SK-N-MC (cell line): ENCODE measurements at regions not wholly inside any gene's neighbourhood (a gene's known extent, or its start where the extent isn't known, plus 50 kb on each side); places are given as distances from the start of the nearest gene placed in this dataset.

ENCODE experiments used
- DNase-seq: peaks from one replicate; pipeline ENCODE4 v3.0.0-alpha.2; 2011; ENCODE audit warnings: low read depth, low spot score
- H3K27ac ChIP-seq: fragments of 200-600 bp; sonication (generic); 2 replicates; pipeline ENCODE4 v1.5.1; 2016; ENCODE audit warnings: mixed run types
- H3K36me3 ChIP-seq: fragments of 200-600 bp; sonication (generic); 2 replicates; pipeline ENCODE4 v1.6.1; 2017; ENCODE audit warnings: antibody characterized with exemption, low read length, mixed read lengths; ENCODE audit not compliant: insufficient read depth
- H3K4me3 ChIP-seq: fragments of 200-600 bp; sonication (generic); 2 replicates; pipeline ENCODE4 v1.5.1; 2016
- H3K9ac ChIP-seq: fragments of 200-600 bp; sonication (generic); 2 replicates; pipeline ENCODE4 v1.8.0; 2017; ENCODE audit warnings: mixed run types, mixed read lengths; ENCODE audit not compliant: insufficient read length
- H3K9me3 ChIP-seq: fragments of 200-600 bp; sonication (generic); 2 replicates; pipeline ENCODE4 v1.6.1; 2017; ENCODE audit warnings: low read depth, mild to moderate bottlenecking, antibody characterized with exemption, low read length, moderate library complexity, mixed read lengths
- EZH2 ChIP-seq: fragments of 200-600 bp; sonication (generic); IDR thresholded peaks from one replicate; pipeline ENCODE4 v1.6.1; 2017; ENCODE audit warnings: antibody characterized with exemption
- FOXP2 ChIP-seq: optimal IDR thresholded peaks from 2 replicates; pipeline ENCODE3; 2011; ENCODE audit warnings: mild to moderate bottlenecking, moderate library complexity; ENCODE audit not compliant: insufficient read depth; ENCODE audit errors: extremely low read length, control extremely low read depth
- POLR2AphosphoS5 ChIP-seq: IDR thresholded peaks from 2 replicates; pipeline ENCODE4 v1.6.1; 2012; ENCODE audit warnings: mild to moderate bottlenecking, low read depth, low read length, borderline replicate concordance

DNA sequence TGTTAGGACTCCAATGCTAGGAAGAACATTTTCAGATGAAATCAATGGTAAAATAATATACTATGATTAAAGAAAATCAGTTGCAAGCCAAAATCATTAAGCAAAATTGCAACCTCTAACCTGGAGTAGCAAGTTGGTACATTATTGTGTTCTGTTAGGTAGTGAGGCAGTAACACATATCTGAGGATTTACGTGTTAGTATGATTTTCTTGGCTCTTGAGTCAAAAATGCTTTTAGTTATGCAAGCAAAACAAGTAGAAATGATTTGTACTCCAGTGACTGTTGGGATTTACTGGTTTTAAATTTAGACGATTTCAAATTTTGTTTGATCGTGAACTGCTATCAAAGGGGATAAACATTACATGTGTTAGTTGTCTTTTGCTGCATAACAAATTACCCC, 293.0 kb upstream of the BTBD3 start:
- DNase-seq, result no peak
- H3K36me3 ChIP-seq, result no peaks in the 10 kb centered on the region
- TF ChIP-seq EZH2 (no peak), POLR2AphosphoS5 (no peak), FOXP2 (no peak)
- H3K9ac ChIP-seq, result no peak overlapping the region
- H3K27ac ChIP-seq, result no peak overlapping the region
- H3K9me3 ChIP-seq, result no peaks in the 10 kb centered on the region
- H3K4me3 ChIP-seq, result no peak overlapping the region

DNA sequence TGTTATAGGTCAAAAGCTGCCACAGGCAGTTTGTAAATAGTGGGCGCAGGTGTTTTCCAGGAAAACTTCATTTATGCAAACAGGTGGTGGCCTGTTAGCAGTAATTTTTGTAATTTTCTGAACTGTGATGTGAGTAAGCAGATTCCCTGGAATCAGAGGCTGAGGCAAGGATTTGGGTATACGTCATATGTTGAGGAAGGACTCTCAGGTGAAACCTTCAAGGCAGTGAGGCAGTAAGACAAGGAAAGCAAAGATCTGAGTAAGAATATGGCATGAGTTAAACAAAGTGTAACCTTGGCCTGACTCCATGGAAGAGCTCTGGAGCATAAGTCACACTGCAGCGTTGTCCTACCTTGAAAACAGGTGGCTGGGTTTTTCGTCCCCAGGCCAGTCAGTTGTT, 291.1 kb upstream of the BTBD3 start:
- Histone ChIP-seq H3K4me3 (no peak overlapping the region), H3K9ac (no peak overlapping the region), H3K36me3 (no peaks in the 10 kb centered on the region), H3K27ac (no peak overlapping the region), H3K9me3 (no peaks in the 10 kb centered on the region)
- no peak for DNase-seq
- TF ChIP-seq POLR2AphosphoS5, result no peak
- no peak for TF ChIP-seq FOXP2
- TF ChIP-seq EZH2, result no peak

DNA sequence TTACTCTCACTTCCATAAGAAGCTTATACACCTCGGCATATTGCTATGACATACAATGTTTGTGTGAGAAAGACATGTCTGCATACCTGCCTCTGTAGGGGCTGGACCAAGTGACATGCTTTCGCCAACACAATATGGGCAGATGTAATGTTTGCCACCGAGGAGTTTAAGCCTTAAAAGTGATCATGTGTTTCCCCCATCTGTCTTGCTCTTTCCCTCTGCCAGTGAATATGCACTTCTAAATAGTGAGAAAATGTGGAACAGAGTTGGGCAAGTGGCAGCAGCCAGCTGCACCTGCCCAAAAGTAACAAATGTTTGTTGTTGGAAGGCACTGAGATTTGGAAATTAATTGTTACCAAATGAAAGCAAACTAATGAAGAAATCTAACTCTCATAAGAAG, 274.8 kb upstream of the BTBD3 start:
- no peak for TF ChIP-seq EZH2

DNA sequence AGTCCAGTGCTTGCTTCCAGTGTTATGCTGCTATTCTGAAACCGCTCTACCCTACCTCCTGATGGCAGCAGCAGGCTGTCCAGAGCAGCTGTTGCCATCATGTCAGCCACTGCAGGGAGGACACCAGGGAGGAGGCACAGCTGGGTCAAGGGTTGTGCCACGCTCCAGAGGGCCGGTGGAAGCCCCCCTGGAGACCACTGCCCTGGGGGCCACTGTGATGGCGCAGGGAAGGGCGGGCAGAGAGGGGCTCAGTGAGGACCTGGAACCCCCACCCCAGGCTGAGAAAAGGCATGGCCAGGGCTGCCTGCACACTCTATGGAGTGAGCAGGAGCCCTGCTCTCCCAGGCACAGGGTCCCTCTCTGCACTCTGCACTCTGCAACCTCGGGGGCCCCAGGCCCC, 271.3 kb upstream of the BTBD3 start:
- TF ChIP-seq EZH2 (no peak), FOXP2 (no peak), POLR2AphosphoS5 (no peak)
- DNase-seq, result no peak
- H3K9me3 ChIP-seq, result no peaks in the 10 kb centered on the region
- H3K27ac ChIP-seq, result no peak overlapping the region
- no peak overlapping the region for H3K4me3 ChIP-seq
- no peaks in the 10 kb centered on the region for H3K36me3 ChIP-seq
- no peak overlapping the region for H3K9ac ChIP-seq

More for the DNA sequence above, 274.8 kb upstream of the BTBD3 start:
- no peak overlapping the region for H3K9ac ChIP-seq
- H3K36me3 ChIP-seq, result no peaks in the 10 kb centered on the region
- no peak for DNase-seq
- H3K27ac ChIP-seq, result no peak overlapping the region
- no peaks in the 10 kb centered on the region for H3K9me3 ChIP-seq
- H3K4me3 ChIP-seq, result no peak overlapping the region

DNA sequence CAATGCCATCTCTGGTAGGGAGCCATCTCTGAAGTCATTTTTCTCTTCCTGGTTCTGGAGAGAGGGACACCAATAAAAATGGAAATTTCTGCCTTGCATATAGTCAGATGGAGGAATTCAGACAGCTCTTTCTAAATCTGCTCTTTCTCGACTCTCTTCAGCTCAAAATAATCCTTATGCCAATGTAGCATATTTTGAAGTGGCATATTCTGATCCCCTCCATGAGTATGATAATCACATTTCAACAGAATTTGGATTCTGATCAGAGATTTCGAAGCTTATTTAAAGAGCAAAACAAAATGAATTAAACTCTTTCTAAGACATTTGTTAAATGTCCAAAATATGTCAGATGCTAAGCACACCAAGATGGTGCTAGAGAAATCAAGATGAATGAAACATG, 267.1 kb upstream of the BTBD3 start:
- TF ChIP-seq POLR2AphosphoS5 (no peak), EZH2 (no peak), FOXP2 (no peak)
- Histone ChIP-seq H3K27ac (no peak overlapping the region), H3K4me3 (no peak overlapping the region), H3K9ac (no peak overlapping the region), H3K36me3 (no peaks in the 10 kb centered on the region), H3K9me3 (no peaks in the 10 kb centered on the region)
- no peak for DNase-seq

DNA sequence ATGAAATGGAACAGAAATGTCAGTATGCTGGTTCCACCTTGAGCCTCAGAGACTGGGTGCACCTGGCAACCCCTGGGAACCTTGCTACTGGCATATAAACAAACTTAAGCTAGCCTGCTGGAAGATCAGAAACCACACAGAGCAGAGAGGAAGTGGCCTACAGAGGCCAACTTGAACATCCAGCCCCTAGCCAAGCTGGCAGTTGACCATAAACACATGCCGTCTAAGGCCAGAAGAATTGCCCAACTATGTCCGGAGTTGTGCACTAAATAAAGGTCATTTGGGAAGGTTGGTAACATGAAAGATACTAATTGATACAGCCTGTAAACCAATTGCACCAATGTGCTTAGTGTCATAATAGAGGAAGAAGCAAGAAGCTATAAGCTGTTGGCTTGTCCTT, 266.6 kb upstream of the BTBD3 start:
- no peaks in the 10 kb centered on the region for H3K9me3 ChIP-seq
- DNase-seq, result no peak
- H3K9ac ChIP-seq, result no peak overlapping the region
- no peak overlapping the region for H3K27ac ChIP-seq
- TF ChIP-seq POLR2AphosphoS5 (no peak), EZH2 (no peak), FOXP2 (no peak)
- H3K4me3 ChIP-seq, result no peak overlapping the region
- no peaks in the 10 kb centered on the region for H3K36me3 ChIP-seq

DNA sequence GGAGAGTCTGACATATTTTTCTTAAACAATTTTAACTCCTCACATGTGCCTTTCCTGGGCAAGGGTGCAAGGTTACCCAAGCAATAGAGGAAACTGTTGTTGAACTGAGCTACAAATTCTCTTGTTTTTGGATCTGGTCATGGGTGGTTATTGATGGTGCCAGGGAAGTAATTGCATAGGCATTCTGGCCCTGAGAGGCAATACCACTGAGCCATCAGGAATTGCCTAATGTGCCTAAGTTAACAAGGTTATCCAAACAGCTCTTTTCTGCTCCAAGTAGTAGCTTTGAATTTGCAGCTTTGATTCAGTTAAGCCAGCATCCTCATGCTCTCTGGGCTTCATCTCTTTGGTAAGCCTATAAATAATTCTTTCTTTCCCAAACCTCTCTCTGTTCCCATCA, 266.0 kb upstream of the BTBD3 start:
- DNase-seq, result no peak
- H3K9me3 ChIP-seq, result no peaks in the 10 kb centered on the region
- H3K4me3 ChIP-seq, result no peak overlapping the region
- no peaks in the 10 kb centered on the region for H3K36me3 ChIP-seq
- no peak overlapping the region for H3K27ac ChIP-seq
- no peak overlapping the region for H3K9ac ChIP-seq
- TF ChIP-seq FOXP2 (no peak), POLR2AphosphoS5 (no peak), EZH2 (no peak)

DNA sequence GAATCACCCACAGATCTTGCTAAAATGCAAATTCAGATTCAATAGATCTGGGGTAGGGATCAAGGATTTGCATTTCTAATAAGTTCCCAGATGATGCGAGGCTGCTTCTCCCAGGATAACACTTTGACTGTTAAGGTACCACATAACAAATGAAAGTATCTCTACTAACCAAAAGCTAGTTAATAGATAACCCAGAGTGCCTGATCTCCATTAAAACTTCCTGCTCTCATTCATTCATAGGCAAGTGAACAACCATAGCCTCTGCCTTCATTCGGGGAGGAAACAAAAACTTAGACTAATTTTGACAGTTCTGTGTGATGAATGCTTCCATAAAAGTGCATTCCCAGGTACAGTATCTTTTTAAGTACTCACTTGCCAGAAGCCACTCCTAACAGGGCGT, 265.6 kb upstream of the BTBD3 start:
- DNase-seq, result no peak
- H3K9ac ChIP-seq, result no peak overlapping the region
- H3K27ac ChIP-seq, result no peak overlapping the region

DNA sequence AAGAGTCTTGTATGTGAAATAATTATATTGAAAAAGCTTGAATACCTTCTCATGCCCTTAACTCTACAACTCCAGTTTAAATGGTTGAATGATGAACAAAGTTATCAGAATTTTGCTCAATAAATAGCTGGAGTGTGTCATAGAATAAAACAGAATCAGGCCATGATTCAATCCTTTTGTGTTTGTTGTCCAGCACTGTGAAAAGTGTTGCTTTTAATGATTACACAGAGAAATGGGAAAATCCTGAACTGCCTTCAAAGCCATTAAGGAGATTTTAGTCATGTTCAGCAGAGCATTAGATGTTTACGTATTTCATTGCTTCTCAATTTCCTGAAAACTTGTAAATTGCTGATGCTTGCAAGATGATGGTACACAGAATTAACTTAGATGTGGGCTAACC, 262.9 kb upstream of the BTBD3 start:
- no peak for DNase-seq
- no peaks in the 10 kb centered on the region for H3K9me3 ChIP-seq
- TF ChIP-seq FOXP2 (no peak), POLR2AphosphoS5 (no peak), EZH2 (no peak)
- H3K36me3 ChIP-seq, result no peaks in the 10 kb centered on the region
- H3K4me3 ChIP-seq, result no peak overlapping the region
- H3K9ac ChIP-seq, result no peak overlapping the region
- H3K27ac ChIP-seq, result no peak overlapping the region

More for the DNA sequence above, 265.6 kb upstream of the BTBD3 start:
- Histone ChIP-seq H3K9me3 (no peaks in the 10 kb centered on the region), H3K4me3 (no peak overlapping the region), H3K36me3 (no peaks in the 10 kb centered on the region)
- TF ChIP-seq FOXP2 (no peak), EZH2 (no peak), POLR2AphosphoS5 (no peak)

DNA sequence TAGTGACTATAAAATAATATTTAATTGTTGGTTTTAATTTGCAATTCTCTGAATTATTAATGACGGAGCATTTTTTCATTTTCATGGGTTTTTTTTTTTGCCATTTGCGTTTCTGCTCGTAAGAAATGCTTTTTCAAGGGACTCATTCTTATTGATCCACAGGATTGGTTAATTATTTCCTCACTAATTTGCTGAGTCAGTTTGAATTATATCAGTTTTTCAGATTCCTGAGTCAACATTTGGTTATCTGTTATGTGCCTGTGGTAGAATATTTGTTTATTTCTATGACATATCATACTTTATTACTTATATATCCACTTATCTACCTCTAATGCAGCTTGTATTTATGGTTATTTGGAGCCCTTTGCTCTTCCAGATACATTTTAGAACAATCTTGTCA, 257.0 kb upstream of the BTBD3 start:
- TF ChIP-seq FOXP2, result no peak
- no peak for TF ChIP-seq POLR2AphosphoS5
- no peak for TF ChIP-seq EZH2
- no peak for DNase-seq
- H3K9ac ChIP-seq, result no peak overlapping the region

More for the DNA sequence above, 257.0 kb upstream of the BTBD3 start:
- no peak overlapping the region for H3K27ac ChIP-seq
- no peaks in the 10 kb centered on the region for H3K36me3 ChIP-seq
- H3K9me3 ChIP-seq, result no peaks in the 10 kb centered on the region
- H3K4me3 ChIP-seq, result no peak overlapping the region
